ENCODE measurements at regions not wholly inside any gene's neighbourhood (a gene's known extent, or its start where the extent isn't known, plus 50 kb on each side); places are given as distances from the start of the nearest gene placed in this dataset.

DNA sequence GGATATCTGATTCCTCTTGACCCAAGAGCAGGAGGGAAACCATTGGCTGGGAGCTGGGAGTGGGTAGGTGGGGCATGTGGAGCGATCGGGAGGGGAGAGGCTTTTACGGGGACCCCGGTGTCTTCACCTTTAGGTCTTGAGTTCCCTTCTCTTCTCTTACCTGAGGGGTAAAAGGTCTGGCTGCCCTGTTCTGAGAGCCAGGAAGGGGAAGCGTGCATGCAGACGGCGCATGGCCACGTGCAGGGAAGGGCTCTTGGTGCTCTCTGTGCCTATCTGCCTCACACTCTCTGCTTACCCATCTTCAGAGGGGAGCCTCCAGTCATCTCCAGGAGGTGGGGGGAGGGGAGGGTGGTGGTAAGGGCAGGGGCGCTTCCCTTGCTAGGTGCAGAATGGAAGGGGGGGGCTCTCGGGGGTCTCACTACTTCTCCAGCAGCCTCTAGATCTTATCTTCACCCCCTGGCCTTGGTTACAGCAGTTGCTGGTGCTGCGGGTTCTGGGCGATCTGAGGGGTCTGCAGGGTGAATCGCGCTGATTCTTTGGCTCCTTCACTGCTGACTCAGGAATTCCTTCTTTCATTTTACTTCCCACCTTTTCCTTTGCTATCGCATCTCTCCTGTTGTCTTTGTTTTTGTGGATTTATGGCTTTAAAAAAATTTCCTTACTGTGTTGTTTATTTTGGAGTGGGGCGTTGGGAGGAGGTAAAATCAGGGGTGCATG, 225.8 kb upstream of the HS6ST1 start:
- no peaks in the 10 kb centered on the region for H3K36me3 ChIP-seq
- DNase-seq: no peak
- TF ChIP-seq CTCF (IDR thresholded peaks at IDR 0.05; ENCODE audit: low read depth, low read length): no peak
- no peaks in the 10 kb centered on the region for H3K4me1 ChIP-seq
- H3K4me3 ChIP-seq (ENCODE audit: low read depth, low read length): no peak overlapping the region
- H3K9me3 ChIP-seq: no peaks in the 10 kb centered on the region
- no peaks in the 10 kb centered on the region for H3K27me3 ChIP-seq

GRCh38 chr2:128545085-128545484, 226.4 kb upstream of the HS6ST1 start:
- no peak for TF ChIP-seq CTCF (IDR thresholded peaks at IDR 0.05; ENCODE audit: low read depth, low read length)
- Histone ChIP-seq H3K4me3 (ENCODE audit: low read depth, low read length) (no peak overlapping the region), H3K27me3 (no peaks in the 10 kb centered on the region), H3K4me1 (no peaks in the 10 kb centered on the region), H3K9me3 (no peaks in the 10 kb centered on the region), H3K36me3 (no peaks in the 10 kb centered on the region)
- no peak for DNase-seq

DNA sequence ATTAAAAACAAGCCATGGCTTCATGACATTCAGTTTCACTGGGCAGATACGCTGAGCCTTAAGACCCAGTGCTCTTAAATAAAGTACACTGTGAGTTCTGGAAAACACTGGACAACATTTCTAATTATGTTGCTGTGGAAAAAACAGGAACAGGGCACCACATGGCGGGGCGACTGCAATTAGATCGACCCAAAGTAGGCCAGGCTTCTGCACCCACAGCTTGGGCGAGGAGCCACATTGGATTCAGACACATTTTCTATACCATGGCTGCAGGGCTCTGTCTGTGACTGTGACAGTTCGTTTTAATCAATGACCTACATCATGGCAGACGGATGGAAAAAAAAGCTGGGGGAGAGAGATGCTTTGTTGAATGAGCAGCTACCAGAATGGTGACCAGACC, 227.2 kb upstream of the HS6ST1 start:
- Histone ChIP-seq H3K27me3 (no peaks in the 10 kb centered on the region), H3K9me3 (no peaks in the 10 kb centered on the region), H3K4me3 (ENCODE audit: low read depth, low read length) (no peak overlapping the region), H3K36me3 (no peaks in the 10 kb centered on the region), H3K4me1 (no peaks in the 10 kb centered on the region)
- DNase-seq: no peak
- TF ChIP-seq CTCF (IDR thresholded peaks at IDR 0.05; ENCODE audit: low read depth, low read length): no peak

DNA sequence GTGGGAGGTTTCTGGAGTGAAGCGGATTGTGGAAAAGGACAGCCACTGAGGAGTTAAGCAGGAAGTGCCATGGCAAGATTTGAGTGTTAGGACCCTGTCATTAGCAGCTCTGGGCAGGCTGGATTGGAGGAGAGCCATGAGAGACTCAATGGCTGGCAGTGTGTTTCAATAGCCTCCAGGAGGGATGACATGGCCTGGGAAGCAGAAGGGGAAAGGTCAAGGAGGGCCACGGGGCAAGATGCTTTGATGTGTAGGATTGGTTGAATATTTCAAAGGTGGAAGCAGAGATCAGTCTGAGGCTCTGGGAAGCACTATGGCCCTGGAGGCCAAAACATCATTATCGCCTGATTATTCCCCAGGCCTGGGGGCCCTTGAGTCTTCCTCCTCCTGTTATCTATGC, 229.0 kb upstream of the HS6ST1 start:
- H3K9me3 ChIP-seq: no peaks in the 10 kb centered on the region
- H3K27me3 ChIP-seq: no peaks in the 10 kb centered on the region
- H3K36me3 ChIP-seq: no peaks in the 10 kb centered on the region
- H3K4me3 ChIP-seq (ENCODE audit: low read depth, low read length): no peak overlapping the region
- no peaks in the 10 kb centered on the region for H3K4me1 ChIP-seq
- no peak for DNase-seq
- TF ChIP-seq CTCF (IDR thresholded peaks at IDR 0.05; ENCODE audit: low read depth, low read length): no peak

DNA sequence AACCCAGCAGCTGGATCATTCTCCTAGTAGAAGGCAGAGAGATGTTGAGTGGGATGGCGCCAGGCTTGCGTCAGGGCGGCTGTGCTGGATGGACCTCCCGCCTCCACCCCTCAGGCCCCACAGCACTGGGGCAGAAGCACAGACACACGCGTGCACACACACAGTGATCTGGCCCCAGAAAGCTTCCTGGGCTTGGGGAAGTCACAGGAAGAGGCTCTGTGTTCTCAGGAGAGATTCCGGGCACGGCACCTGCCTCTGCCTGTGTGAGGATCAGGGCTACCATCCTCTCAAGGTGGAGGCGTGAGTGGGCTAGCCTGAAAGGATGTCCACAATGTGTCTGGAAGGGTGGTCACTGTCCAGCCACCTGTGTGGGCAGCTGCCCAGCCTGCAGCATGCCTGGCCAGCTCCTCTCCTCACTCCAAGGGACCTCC, 229.8 kb upstream of the HS6ST1 start:
- no peaks in the 10 kb centered on the region for H3K9me3 ChIP-seq
- DNase-seq: no peak
- TF ChIP-seq CTCF (IDR thresholded peaks at IDR 0.05; ENCODE audit: low read depth, low read length): no peak
- no peaks in the 10 kb centered on the region for H3K27me3 ChIP-seq
- H3K4me1 ChIP-seq: no peaks in the 10 kb centered on the region
- H3K36me3 ChIP-seq: no peaks in the 10 kb centered on the region
- no peak overlapping the region for H3K4me3 ChIP-seq (ENCODE audit: low read depth, low read length)

- H3K4me3 ChIP-seq (ENCODE audit: low read depth, low read length): no peak overlapping the region
- no peak for DNase-seq
- H3K4me1 ChIP-seq: no peaks in the 10 kb centered on the region
- no peaks in the 10 kb centered on the region for H3K36me3 ChIP-seq
- no peak for TF ChIP-seq CTCF (IDR thresholded peaks at IDR 0.05; ENCODE audit: low read depth, low read length)
- H3K9me3 ChIP-seq: no peaks in the 10 kb centered on the region
- H3K27me3 ChIP-seq: no peaks in the 10 kb centered on the region
These were observed 230.4 kb upstream of the HS6ST1 start for GRCh38 chr2:128549094-128549493.
